DND-41 (cell line): ENCODE measurements at regions not wholly inside any gene's neighbourhood (a gene's known extent, or its start where the extent isn't known, plus 50 kb on each side); places are given as distances from the start of the nearest gene placed in this dataset.

Experiments
- ATAC-seq: fragments of 200-7000 bp; cut with Tn5 transposase; 3 replicates; pipeline ENCODE4 v1.9.1; 2021; ENCODE audit warnings: low read depth; ENCODE audit not compliant: insufficient read depth
- DNase-seq: peaks from one replicate; pipeline ENCODE4 v3.0.0-alpha.2; 2020
- H2AFZ ChIP-seq: 2 replicates; pipeline ENCODE4 v1.6.0; 2012; ENCODE audit warnings: low read depth, low read length
- H3K27ac ChIP-seq: 2 replicates; pipeline ENCODE4 v1.5.1; 2012; ENCODE audit warnings: low read length, inconsistent platforms
- H3K27me3 ChIP-seq: fragments of 200-600 bp; sonication (generic); 2 replicates; pipeline ENCODE4 v1.6.0; 2012; ENCODE audit warnings: low read length, mild to moderate bottlenecking, inconsistent platforms; ENCODE audit not compliant: insufficient read depth, poor library complexity
- H3K36me3 ChIP-seq: 2 replicates; pipeline ENCODE4 v1.5.1; 2012; ENCODE audit warnings: low read length, inconsistent platforms; ENCODE audit not compliant: insufficient read depth
- H3K4me1 ChIP-seq: 2 replicates; pipeline ENCODE4 v1.5.1; 2012; ENCODE audit warnings: mild to moderate bottlenecking, low read length; ENCODE audit not compliant: insufficient read depth
- H3K4me2 ChIP-seq: 2 replicates; pipeline ENCODE4 v1.6.0; 2012; ENCODE audit warnings: mild to moderate bottlenecking, moderate library complexity, low read length, inconsistent platforms; ENCODE audit not compliant: insufficient read depth
- H3K4me3 ChIP-seq, 2 experiments: fragments of 200-600 bp in 1 of 2; shearing (Covaris generic) in 1 of 2; 2 replicates each; pipeline ENCODE4 v1.5.1; 2012 to 2016; ENCODE audit warnings: inconsistent platforms in 2 of 2, low read length in 2 of 2, mild to moderate bottlenecking in 2 of 2, low read depth in 1 of 2, moderate library complexity in 1 of 2
- H3K79me2 ChIP-seq: 2 replicates; pipeline ENCODE4 v1.6.0; 2012; ENCODE audit warnings: low read length, inconsistent platforms; ENCODE audit not compliant: insufficient read depth
- H3K9ac ChIP-seq: 2 replicates; pipeline ENCODE4 v1.6.0; 2012; ENCODE audit warnings: low read depth, mild to moderate bottlenecking, inconsistent platforms, low read length, moderate library complexity
- H3K9me3 ChIP-seq: 2 replicates; pipeline ENCODE4 v1.5.1; 2012; ENCODE audit warnings: low read length, moderate library complexity, mild to moderate bottlenecking, inconsistent platforms; ENCODE audit not compliant: insufficient read depth, severe bottlenecking
- H4K20me1 ChIP-seq: 2 replicates; pipeline ENCODE4 v1.6.0; 2012; ENCODE audit warnings: low read length; ENCODE audit not compliant: insufficient read depth
- CTCF ChIP-seq: IDR thresholded peaks from 2 replicates; pipeline ENCODE4 v1.5.1; 2012; ENCODE audit warnings: borderline replicate concordance, low read length, moderate library complexity, mild to moderate bottlenecking; ENCODE audit not compliant: poor library complexity, severe bottlenecking; ENCODE audit errors: extremely low read depth
- EZH2 ChIP-seq: IDR thresholded peaks from 3 replicates; pipeline ENCODE4 v1.6.1; 2012; ENCODE audit warnings: borderline replicate concordance, low read depth, mild to moderate bottlenecking, moderate library complexity, low read length, inconsistent platforms; ENCODE audit not compliant: severe bottlenecking

GRCh38 chr2:53379547-53379946 lies 388.1 kb upstream of the CHAC2 start:
- DNase-seq (no peak), ATAC-seq (no peak)
- Histone ChIP-seq H3K36me3 (no peaks in the 10 kb centered on the region), H3K9me3 (no peaks in the 10 kb centered on the region), H3K9ac (no peak overlapping the region), H3K79me2 (no peaks in the 10 kb centered on the region), H3K4me1 (no peaks in the 10 kb centered on the region), H3K27me3 (no peaks in the 10 kb centered on the region), H3K27ac (no peak overlapping the region), H4K20me1 (no peaks in the 10 kb centered on the region), H3K4me3 (no peak overlapping the region), H3K4me2 (no peak overlapping the region), H2AFZ (no peak overlapping the region)
- no peak for TF ChIP-seq CTCF
- TF ChIP-seq EZH2, result no peak

DNA sequence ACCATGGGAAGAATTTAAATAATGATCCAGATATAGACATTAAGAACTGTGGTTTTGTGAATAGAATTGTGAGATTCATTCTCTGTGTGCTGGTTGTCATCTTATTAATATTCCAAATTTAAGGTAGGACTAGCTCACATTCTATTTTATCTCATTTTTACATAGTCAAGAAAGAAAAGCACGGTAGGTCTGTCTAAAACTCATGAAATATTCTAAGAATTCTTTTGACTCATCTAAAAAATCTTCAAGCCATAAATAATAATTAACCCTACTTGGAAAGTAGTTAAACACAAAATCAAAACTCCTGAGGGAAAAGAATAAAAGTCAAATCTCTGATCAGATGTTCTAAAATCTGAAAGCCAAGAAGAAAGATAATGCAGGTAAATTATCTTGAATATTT lies 388.8 kb upstream of the CHAC2 start:
- no peaks in the 10 kb centered on the region for H4K20me1 ChIP-seq
- H3K36me3 ChIP-seq, result no peaks in the 10 kb centered on the region
- H3K4me3 ChIP-seq, result no peak overlapping the region
- H3K9me3 ChIP-seq, result no peaks in the 10 kb centered on the region
- H3K4me2 ChIP-seq, result no peak overlapping the region
- ATAC-seq (no peak), DNase-seq (no peak)
- no peak overlapping the region for H3K9ac ChIP-seq
- no peak overlapping the region for H3K27ac ChIP-seq
- TF ChIP-seq CTCF (no peak), EZH2 (no peak)
- no peaks in the 10 kb centered on the region for H3K27me3 ChIP-seq
- H3K4me1 ChIP-seq, result no peaks in the 10 kb centered on the region
- no peak overlapping the region for H2AFZ ChIP-seq
- H3K79me2 ChIP-seq, result no peaks in the 10 kb centered on the region

DNA sequence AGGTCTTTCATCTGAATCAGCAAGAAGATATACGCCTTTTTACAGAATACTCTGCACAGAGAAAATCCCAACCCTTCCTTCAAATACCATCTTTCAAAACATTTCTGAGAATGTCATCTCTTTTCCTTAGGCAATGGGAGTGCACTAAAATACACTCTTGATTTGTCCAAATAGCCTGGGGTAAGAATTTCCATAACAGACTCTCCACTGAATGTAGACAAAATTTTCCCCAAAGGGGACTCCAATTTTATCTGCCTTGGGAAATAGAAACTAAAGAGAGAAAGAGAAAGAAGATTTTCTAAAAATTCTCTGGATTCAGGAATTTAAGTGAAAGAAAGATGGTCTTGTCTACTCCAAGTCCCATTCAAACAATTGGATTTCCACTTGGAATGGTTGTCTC lies 394.5 kb upstream of the CHAC2 start:
- H3K27ac ChIP-seq, result no peak overlapping the region
- H3K4me3 ChIP-seq, result no peak overlapping the region
- H3K27me3 ChIP-seq, result no peaks in the 10 kb centered on the region
- no peak for TF ChIP-seq EZH2
- no peak for TF ChIP-seq CTCF
- H3K4me2 ChIP-seq, result no peak overlapping the region
- no peaks in the 10 kb centered on the region for H3K36me3 ChIP-seq
- H3K9me3 ChIP-seq, result no peaks in the 10 kb centered on the region
- H3K9ac ChIP-seq, result no peak overlapping the region
- no peak for DNase-seq
- no peak overlapping the region for H2AFZ ChIP-seq
- H4K20me1 ChIP-seq, result no peaks in the 10 kb centered on the region
- H3K79me2 ChIP-seq, result no peaks in the 10 kb centered on the region
- no peak for ATAC-seq
- H3K4me1 ChIP-seq, result no peaks in the 10 kb centered on the region

- H3K36me3 ChIP-seq, result no peaks in the 10 kb centered on the region
- H3K9me3 ChIP-seq, result no peaks in the 10 kb centered on the region
- H3K4me2 ChIP-seq, result no peak overlapping the region
- no peak for DNase-seq
- no peaks in the 10 kb centered on the region for H4K20me1 ChIP-seq
- H3K79me2 ChIP-seq, result no peaks in the 10 kb centered on the region
- H3K4me1 ChIP-seq, result no peaks in the 10 kb centered on the region
- TF ChIP-seq EZH2 (no peak), CTCF (no peak)
- H3K9ac ChIP-seq, result no peak overlapping the region
- H2AFZ ChIP-seq, result no peak overlapping the region
- no peak for ATAC-seq
- no peak overlapping the region for H3K27ac ChIP-seq
- no peaks in the 10 kb centered on the region for H3K27me3 ChIP-seq
- no peak overlapping the region for H3K4me3 ChIP-seq
These were observed 401.1 kb upstream of the CHAC2 start for GRCh38 chr2:53366543-53366942.
